ENCODE measurements at regions not wholly inside any gene's neighbourhood (a gene's known extent, or its start where the extent isn't known, plus 50 kb on each side); places are given as distances from the start of the nearest gene placed in this dataset.
A peak's percentile ranks its signal among the peaks of the same experiment; 100 is the strongest.

DNA sequence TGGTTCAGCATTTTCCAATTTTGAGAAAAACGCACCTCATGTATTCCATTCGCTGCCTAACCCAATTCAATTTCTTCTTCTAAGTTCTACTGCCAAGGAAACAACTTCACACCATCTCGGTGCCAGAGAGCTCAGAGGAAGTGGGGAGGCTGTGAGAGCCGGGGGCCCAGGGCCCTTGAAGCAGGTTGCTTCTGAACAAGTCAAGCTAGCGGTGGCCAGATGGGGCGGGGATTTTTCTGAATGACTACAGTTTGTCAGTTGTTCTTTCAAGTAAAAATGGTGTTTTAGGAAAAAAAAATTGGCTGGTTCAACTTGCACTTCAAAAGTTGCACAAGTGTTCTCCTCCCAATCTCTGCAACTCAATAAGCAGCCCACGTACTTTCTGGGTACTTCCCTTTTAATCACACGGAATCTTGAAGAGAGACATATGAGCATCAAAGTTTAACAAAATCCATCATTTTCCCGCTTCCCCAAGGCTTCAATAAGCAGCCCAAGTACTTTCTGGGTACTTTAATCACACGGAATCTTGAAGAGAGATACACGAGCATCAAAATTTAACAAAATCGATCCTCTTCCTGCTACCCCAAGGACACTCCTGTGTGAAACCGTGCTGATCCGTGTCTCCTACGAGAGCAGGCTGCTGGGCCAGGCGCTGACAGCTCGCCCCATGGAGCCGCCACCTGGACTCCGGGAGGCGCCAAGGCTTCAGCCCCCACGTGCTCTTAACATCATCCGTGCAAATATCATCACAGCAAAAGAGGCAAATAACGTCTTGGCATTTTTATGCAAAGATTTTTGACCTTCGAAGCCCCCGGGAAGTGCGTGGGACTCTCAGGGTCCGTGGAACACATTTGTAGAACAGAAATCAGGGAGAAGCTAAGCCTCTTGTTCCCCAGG is 186.7 kb upstream of the PDE10A start:
- in situ Hi-C loops (cut with HindIII; ENCODE audit: low sequenced_read_pairs): no loop called here
- H3K4me3 ChIP-seq (ENCODE audit: low read depth, low read length): no peak overlapping the region
- no peak for DNase-seq (ENCODE audit: low read depth, low spot score)
- TF ChIP-seq, protein P1, sequence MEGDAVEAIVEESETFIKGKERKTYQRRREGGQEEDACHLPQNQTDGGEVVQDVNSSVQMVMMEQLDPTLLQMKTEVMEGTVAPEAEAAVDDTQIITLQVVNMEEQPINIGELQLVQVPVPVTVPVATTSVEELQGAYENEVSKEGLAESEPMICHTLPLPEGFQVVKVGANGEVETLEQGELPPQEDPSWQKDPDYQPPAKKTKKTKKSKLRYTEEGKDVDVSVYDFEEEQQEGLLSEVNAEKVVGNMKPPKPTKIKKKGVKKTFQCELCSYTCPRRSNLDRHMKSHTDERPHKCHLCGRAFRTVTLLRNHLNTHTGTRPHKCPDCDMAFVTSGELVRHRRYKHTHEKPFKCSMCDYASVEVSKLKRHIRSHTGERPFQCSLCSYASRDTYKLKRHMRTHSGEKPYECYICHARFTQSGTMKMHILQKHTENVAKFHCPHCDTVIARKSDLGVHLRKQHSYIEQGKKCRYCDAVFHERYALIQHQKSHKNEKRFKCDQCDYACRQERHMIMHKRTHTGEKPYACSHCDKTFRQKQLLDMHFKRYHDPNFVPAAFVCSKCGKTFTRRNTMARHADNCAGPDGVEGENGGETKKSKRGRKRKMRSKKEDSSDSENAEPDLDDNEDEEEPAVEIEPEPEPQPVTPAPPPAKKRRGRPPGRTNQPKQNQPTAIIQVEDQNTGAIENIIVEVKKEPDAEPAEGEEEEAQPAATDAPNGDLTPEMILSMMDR (IDR thresholded peaks at IDR 0.05; ENCODE audit: low read depth, low read length): no peak

DNA sequence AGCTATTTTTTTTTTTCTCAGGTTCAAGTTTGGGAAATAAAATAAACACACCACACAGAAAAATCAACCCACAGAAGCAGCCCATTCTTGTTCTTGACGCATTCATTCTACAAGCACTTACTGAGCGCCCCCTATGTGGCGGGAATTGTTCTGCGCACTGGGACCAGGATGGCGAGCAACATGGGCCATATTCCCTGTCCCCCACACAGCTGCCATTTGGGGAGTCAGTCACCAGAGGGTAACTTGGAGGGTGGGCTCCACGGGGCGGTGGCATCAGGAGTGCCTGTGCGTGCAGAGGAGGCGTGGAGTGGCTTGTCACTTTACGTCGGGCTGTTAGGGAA is 185.0 kb upstream of the PDE10A start:
- TF ChIP-seq, protein P1 (IDR thresholded peaks at IDR 0.05; ENCODE audit: low read depth, low read length): no peak
- DNase-seq (ENCODE audit: low read depth, low spot score): no peak
- in situ Hi-C loops (cut with HindIII; ENCODE audit: low sequenced_read_pairs): no loop called here
- H3K4me3 ChIP-seq (ENCODE audit: low read depth, low read length): no peak overlapping the region

DNA sequence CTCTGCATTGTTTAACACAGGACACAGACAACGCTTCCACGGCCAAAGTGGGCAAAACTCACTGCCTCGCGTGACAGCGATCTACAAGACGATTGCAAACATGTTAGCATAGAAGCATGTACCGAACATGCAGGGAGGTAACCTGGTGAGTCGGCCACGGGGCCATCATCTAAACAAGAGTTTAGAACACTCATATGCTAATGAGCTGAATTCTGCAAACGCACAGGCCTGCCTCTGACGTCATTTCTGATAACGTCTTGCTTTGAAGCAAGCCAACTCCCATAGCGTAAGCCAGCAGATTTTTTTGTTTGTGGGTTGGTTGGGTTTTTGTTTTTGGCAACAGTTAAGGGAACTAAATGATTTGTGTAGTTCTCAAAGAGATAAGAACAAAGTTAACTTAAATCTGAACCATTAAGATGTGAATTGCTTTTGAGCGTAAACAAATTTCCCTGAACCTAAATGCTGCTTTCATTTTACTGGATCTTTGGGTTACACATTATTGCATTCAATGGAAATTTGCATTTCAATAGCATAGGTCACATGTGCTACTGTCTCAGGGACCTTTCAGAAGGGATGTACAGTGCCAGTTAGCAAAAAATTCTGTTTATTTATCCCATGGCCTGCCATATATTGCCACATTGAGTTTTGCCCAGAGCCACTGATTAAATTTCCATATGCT is 184.5 kb upstream of the PDE10A start:
- H3K4me3 ChIP-seq (ENCODE audit: low read depth, low read length): no peak overlapping the region
- peak; percentile 12 for DNase-seq (ENCODE audit: low read depth, low spot score)
- in situ Hi-C loops (cut with HindIII; ENCODE audit: low sequenced_read_pairs): no loop called here
- TF ChIP-seq, protein P1 (IDR thresholded peaks at IDR 0.05; ENCODE audit: low read depth, low read length): no peak

DNA sequence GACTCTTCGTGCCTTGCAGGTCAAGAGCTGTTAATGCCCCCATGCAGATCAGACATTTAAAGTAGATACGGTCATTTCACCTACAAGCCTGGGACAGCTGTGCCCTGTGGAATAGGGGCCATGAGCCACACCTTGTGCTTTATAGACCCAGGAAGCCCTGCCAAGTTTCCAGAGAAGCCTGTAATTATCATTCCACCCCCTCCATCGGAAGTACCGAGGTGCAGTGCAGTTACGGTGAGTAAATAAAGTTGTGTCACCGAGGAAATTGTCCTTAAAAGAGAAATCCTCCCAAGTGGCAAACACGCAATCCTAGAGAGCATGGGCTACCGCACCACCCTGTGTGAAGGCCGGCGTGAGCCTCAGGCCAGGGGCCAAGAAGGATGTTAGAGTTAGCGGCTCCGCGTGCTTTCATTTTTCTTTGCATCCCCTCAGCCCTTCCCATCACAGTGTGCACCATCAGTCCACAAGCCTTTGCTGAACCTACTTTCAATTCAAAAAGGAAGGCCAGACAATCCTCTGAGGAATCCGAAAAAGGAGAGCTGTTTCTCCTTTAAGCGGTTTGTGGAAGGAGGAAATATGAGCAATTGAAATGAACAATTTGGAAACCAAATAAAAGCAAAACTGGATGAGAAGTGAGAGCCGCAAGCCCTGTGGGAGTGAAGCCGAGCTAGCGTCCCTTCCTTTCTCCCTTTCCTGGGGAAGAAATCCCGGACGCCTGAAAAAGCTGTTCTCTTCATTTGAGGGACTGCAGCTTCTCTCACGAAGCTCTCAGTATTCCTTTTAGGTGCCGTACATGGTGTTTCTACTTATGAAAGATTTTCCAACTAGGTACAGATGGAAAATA is 183.3 kb upstream of the PDE10A start:
- TF ChIP-seq, protein P1 (IDR thresholded peaks at IDR 0.05; ENCODE audit: low read depth, low read length): no peak
- no peak for DNase-seq (ENCODE audit: low read depth, low spot score)
- H3K4me3 ChIP-seq (ENCODE audit: low read depth, low read length): no peak overlapping the region
- in situ Hi-C loops (cut with HindIII; ENCODE audit: low sequenced_read_pairs): no loop called here

DNA sequence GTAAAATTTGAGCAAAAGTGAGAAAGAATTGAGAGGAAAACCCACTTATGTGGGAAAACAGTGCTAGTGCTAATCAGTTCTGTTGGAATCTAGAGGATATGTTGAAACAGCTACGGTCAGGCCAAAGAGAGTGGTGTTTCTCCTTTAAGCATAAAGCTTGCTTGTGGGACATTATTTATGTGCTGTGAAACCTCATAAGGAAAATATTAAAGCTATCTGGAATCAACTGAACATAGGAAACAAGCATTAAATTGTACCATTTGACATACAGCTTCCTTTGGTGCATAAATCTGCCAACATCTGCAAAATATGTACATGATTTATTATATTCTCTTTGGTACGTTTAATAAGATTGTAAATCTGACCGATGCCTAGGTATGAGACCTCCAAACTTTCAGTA is 182.5 kb upstream of the PDE10A start:
- in situ Hi-C loops (cut with HindIII; ENCODE audit: low sequenced_read_pairs): no loop called here
- no peak for DNase-seq (ENCODE audit: low read depth, low spot score)
- no peak overlapping the region for H3K4me3 ChIP-seq (ENCODE audit: low read depth, low read length)
- TF ChIP-seq, protein P1 (IDR thresholded peaks at IDR 0.05; ENCODE audit: low read depth, low read length): no peak

DNA sequence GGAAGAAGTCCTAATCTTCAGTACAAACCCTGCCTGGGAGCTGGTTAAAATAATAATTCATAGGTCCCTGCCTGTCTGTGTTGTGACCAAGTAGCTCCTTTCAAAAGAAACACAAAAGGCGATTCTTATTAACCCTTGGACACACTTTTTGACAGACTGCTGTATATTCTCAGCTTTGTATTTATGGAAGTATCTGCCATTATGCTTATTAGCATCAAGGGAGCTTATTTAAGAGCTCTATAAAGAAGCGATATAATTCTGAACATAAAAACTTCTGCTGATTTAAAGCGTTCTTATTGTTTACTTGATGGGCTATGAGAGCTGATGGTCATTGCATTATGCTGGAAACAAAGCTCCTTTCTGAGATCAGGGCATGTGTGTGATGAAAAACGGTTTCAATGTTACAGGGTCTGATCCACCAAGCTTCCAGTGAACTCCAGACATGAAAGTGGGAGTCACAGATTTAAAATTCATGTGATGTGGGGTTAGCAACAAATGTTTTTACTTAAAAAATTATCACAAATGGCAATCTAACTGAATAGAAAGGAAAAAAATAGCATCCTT is 181.8 kb upstream of the PDE10A start:
- H3K4me3 ChIP-seq (ENCODE audit: low read depth, low read length): no peak overlapping the region
- in situ Hi-C loops (cut with HindIII; ENCODE audit: low sequenced_read_pairs): no loop called here

More for the DNA sequence above, 181.8 kb upstream of the PDE10A start:
- no peak for DNase-seq (ENCODE audit: low read depth, low spot score)
- TF ChIP-seq, protein P1 (IDR thresholded peaks at IDR 0.05; ENCODE audit: low read depth, low read length): no peak
